Tibial nerve (tissue), 3 donors: ENCODE measurements at regions not wholly inside any gene's neighbourhood (a gene's known extent, or its start where the extent isn't known, plus 50 kb on each side); places are given as distances from the start of the nearest gene placed in this dataset.

Source experiments
- CTCF ChIP-seq, 5 experiments: fragments of 200-600 bp in 3 of 5; fragments of 450-650 bp in 2 of 5; sonication (generic) in 3 of 5; IDR thresholded peaks; one replicate each; pipeline ENCODE4 v1.5.1; 2016 to 2019; ENCODE audit warnings: antibody characterized with exemption in 5 of 5, mild to moderate bottlenecking in 3 of 5, moderate library complexity in 2 of 5
- POLR2A ChIP-seq, 2 donors: fragments of 450-650 bp; IDR thresholded peaks; one replicate each; pipeline ENCODE4 v1.6.1; 2017; ENCODE audit warnings: antibody characterized with exemption in 2 of 2, mild to moderate bottlenecking in 2 of 2, moderate library complexity in 2 of 2

GRCh38 chr3:40871394-40871793, 327.9 kb upstream of the CTNNB1 start:
- TF ChIP-seq CTCF (IDR thresholded peaks at IDR 0.05) = no peak
- TF ChIP-seq POLR2A (IDR thresholded peaks at IDR 0.05) = no peak
